IMR-90 (cell line): ENCODE measurements at regions not wholly inside any gene's neighbourhood (a gene's known extent, or its start where the extent isn't known, plus 50 kb on each side); places are given as distances from the start of the nearest gene placed in this dataset.

Experiments used
- BHLHE40 ChIP-seq: fragments of 150-350 bp; IDR thresholded peaks from 2 replicates; pipeline ENCODE4 v1.6.1; 2016; ENCODE audit warnings: mild to moderate bottlenecking, low read depth, low read length
- ELK1 ChIP-seq: fragments of 150-350 bp; IDR thresholded peaks from 2 replicates; pipeline ENCODE4 v1.6.1; 2016; ENCODE audit warnings: low read depth, mild to moderate bottlenecking, low read length, moderate library complexity, borderline replicate concordance
- MAFK ChIP-seq: IDR thresholded peaks from 2 replicates; pipeline ENCODE4 v1.6.1; 2012; ENCODE audit warnings: low read depth, low read length, improper control_type of control experiment
- NFE2L2 ChIP-seq: fragments of 150-350 bp; IDR thresholded peaks from 2 replicates; pipeline ENCODE4 v1.6.1; 2016; ENCODE audit warnings: low read depth, mild to moderate bottlenecking, low read length
- POLR2A ChIP-seq: IDR thresholded peaks from 2 replicates; pipeline ENCODE4 v1.6.1; 2012; ENCODE audit warnings: mild to moderate bottlenecking, low read depth, low read length
- RCOR1 ChIP-seq: IDR thresholded peaks from 2 replicates; pipeline ENCODE4 v1.6.1; 2012; ENCODE audit warnings: mild to moderate bottlenecking, low read length, improper control_type of control experiment; ENCODE audit not compliant: insufficient replicate concordance
- TF ChIP-seq, protein P1 (sequence below): conservative IDR thresholded peaks from 2 replicates; pipeline ENCODE4 v1.5.1; 2012; ENCODE audit warnings: mild to moderate bottlenecking, low read depth, low read length, improper control_type of control experiment

DNA sequence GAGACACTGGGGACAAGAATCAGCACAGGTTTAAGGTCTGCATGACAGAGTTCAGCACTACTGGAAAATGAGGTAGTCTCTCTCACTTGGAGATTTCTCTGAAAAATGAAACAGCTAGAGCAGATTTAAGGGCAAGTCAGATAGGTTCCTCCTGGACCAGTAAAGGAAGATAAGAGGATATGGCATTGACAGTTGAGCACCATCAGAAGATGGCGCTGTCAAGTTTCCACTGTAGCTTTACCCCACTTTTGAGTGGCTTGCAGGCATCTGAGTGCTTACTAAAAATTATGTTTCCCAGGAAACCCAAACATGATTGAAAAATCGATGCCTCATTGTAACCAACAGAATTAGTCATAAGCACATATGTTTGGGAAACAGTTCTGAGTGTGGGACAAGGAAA is 407.2 kb upstream of the UBE2E2 start:
- no peak for TF ChIP-seq ELK1
- TF ChIP-seq, protein P1, sequence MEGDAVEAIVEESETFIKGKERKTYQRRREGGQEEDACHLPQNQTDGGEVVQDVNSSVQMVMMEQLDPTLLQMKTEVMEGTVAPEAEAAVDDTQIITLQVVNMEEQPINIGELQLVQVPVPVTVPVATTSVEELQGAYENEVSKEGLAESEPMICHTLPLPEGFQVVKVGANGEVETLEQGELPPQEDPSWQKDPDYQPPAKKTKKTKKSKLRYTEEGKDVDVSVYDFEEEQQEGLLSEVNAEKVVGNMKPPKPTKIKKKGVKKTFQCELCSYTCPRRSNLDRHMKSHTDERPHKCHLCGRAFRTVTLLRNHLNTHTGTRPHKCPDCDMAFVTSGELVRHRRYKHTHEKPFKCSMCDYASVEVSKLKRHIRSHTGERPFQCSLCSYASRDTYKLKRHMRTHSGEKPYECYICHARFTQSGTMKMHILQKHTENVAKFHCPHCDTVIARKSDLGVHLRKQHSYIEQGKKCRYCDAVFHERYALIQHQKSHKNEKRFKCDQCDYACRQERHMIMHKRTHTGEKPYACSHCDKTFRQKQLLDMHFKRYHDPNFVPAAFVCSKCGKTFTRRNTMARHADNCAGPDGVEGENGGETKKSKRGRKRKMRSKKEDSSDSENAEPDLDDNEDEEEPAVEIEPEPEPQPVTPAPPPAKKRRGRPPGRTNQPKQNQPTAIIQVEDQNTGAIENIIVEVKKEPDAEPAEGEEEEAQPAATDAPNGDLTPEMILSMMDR: no peak
- no peak for TF ChIP-seq POLR2A
- TF ChIP-seq NFE2L2: no peak
- TF ChIP-seq RCOR1: no peak
- TF ChIP-seq BHLHE40: no peak
- no peak for TF ChIP-seq MAFK
